Pancreas (tissue), 10 donors: ENCODE measurements at regions not wholly inside any gene's neighbourhood (a gene's known extent, or its start where the extent isn't known, plus 50 kb on each side); places are given as distances from the start of the nearest gene placed in this dataset.

ENCODE experiments used
- ATAC-seq, 4 donors: fragments of 200-7000 bp; cut with Tn5 transposase; one replicate each; pipeline versions ENCODE4 v1.8.0 to v1.9.1; 2020; ENCODE audit warnings: mild to moderate bottlenecking in 4 of 4, moderate library complexity in 4 of 4
- DNase-seq, 6 donors: peaks; one replicate each; pipeline ENCODE4 v3.0.0-alpha.2; 2020
- FAIRE-seq: peaks from 2 replicates; lab custom pipeline; 2012; peaks lifted over from hg19 to GRCh38; lab: Jason Lieb, UNC
- H3K27ac ChIP-seq, 4 donors: fragments of 200-600 bp; sonication (generic); 1 replicate in 3 of 4; 2 replicates in 1 of 4; pipeline versions ENCODE4 v1.5.0 to v1.8.0; 2020
- H3K27me3 ChIP-seq, 4 donors: fragments of 200-600 bp; one replicate each; pipeline ENCODE4 v1.8.0; 2021
- H3K36me3 ChIP-seq, 3 donors: fragments of 200-600 bp; sonication (generic) in 1 of 3; one replicate each; pipeline versions ENCODE4 v1.5.0 to v1.8.0; 2020 to 2021
- H3K4me1 ChIP-seq, 3 donors: fragments of 200-600 bp; one replicate each; pipeline ENCODE4 v1.8.0; 2021
- H3K4me3 ChIP-seq, 4 donors: fragments of 200-600 bp; sonication (generic) in 2 of 4; one replicate each; pipeline versions ENCODE4 v1.5.0 to v1.8.0; 2020 to 2021
- H3K9me3 ChIP-seq, 4 donors: fragments of 200-600 bp; one replicate each; pipeline ENCODE4 v1.8.0; 2021
- WGBS, 2 donors: extraction: QIAGEN DNeasy Blood & Tissue Kit; methylation state at CpG; one replicate each; pipeline ENCODE4 v1.1.7; 2013; 5-methylcytosine and 5-hydroxymethylcytosine counted together
- intact Hi-C, 3 donors: fragments of 100-400 bp; cut with DNase I; formaldehyde crosslinking; loops; one replicate each; pipeline versions ENCODE4 v1.11.1 to v1.14.2; 2022
- microRNA-seq, 2 donors: library from miRNA; unstranded; fragments of <30 nt; microRNA quantifications; one replicate each; pipeline versions ENCODE4 to v1.1.0, GENCODE V29; 2019 to 2020
- TF ChIP-seq, protein P1 (sequence below), 4 donors: fragments of 200-600 bp; sonication (generic) in 3 of 4; IDR thresholded peaks; one replicate each; pipeline versions ENCODE4 v1.5.0 to v1.8.0; 2021; ENCODE audit warnings: antibody characterized with exemption in 4 of 4
- donor health status: healthy with polysubstance abuse.
- donor health status: DM: no; HTN: no; CAD: no; lungs with moderate emphysema.
- donor health status: DM: no; HTN: no; CAD: no.
- donor health status: control.
- donor health status: control.
- donor health status: Bipolar disorder and iron deficiency.
- donor health status: DM: yes; HTN: yes; CAD: no.
- donor health status: DM: no; HTN: no; CAD: no.
- donor health status: DM: no; HTN: no; CAD: no.
- donor health status: DM: yes; HTN: yes; CAD: no.

DNA sequence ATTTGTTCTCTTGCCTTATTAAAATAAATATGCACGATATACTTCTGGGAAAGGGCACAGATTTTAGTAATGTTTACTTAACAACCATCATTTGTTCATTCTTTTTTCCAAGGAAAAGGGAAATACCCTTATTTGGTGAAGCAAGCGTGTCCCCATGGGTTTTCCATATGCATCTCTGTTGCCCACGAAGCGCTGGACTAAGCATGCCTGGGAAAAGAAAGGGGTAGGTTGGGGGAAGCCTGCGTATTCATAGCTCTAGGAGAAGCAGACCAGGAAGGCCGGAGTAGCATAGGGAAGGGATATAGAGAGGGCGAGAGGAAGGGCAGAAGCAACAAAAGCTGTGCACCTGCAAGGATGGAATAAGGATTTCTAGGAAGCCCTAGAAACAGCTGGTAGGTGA, 61.8 kb upstream of the ACO1 start:
- TF ChIP-seq, protein P1, sequence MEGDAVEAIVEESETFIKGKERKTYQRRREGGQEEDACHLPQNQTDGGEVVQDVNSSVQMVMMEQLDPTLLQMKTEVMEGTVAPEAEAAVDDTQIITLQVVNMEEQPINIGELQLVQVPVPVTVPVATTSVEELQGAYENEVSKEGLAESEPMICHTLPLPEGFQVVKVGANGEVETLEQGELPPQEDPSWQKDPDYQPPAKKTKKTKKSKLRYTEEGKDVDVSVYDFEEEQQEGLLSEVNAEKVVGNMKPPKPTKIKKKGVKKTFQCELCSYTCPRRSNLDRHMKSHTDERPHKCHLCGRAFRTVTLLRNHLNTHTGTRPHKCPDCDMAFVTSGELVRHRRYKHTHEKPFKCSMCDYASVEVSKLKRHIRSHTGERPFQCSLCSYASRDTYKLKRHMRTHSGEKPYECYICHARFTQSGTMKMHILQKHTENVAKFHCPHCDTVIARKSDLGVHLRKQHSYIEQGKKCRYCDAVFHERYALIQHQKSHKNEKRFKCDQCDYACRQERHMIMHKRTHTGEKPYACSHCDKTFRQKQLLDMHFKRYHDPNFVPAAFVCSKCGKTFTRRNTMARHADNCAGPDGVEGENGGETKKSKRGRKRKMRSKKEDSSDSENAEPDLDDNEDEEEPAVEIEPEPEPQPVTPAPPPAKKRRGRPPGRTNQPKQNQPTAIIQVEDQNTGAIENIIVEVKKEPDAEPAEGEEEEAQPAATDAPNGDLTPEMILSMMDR (IDR thresholded peaks at IDR 0.05): no peak
- H3K27ac ChIP-seq: no peak overlapping the region
- H3K9me3 ChIP-seq: no peaks in the 10 kb centered on the region
- no peak overlapping the region for H3K4me3 ChIP-seq
- DNase-seq: no peak
- H3K36me3 ChIP-seq: no peaks in the 10 kb centered on the region
- intact Hi-C loops: no loop called here
- 52 to 61% methylated on average over 7 of the region's 7 CpGs for WGBS, 2 donors
- ATAC-seq: no peak
- H3K4me1 ChIP-seq: no peaks in the 10 kb centered on the region
- FAIRE-seq: no peak
- H3K27me3 ChIP-seq: no peaks in the 10 kb centered on the region

DNA sequence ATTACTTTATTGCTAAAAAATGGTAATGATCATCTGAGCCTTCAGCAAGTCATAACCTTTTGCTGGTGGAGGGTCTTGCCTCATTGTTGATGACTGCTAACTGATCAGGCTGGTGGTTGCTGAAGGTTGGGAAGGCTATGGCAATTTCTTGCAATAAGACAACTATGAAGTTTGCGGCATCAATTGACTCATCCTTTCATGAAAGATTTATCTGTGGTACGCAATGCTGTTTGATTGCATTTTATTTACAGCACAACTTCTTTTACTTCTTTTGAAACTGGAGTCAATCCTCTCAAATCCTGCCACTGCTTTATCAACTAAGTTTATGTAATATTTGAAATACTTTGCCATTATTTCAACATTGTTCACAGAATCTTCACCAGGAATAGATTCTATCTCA, 58.3 kb upstream of the ACO1 start:
- TF ChIP-seq, protein P1 (IDR thresholded peaks at IDR 0.05): no peak
- ATAC-seq (no peak), FAIRE-seq (no peak), DNase-seq (no peak)
- H3K4me3 ChIP-seq: no peak overlapping the region
- H3K9me3 ChIP-seq: no peaks in the 10 kb centered on the region
- no peaks in the 10 kb centered on the region for H3K4me1 ChIP-seq
- no peaks in the 10 kb centered on the region for H3K27me3 ChIP-seq
- no peaks in the 10 kb centered on the region for H3K36me3 ChIP-seq
- WGBS, 2 donors: 84 to 86% methylated on average over 2 of the region's 2 CpGs
- intact Hi-C loops: no loop called here
- no peak overlapping the region for H3K27ac ChIP-seq

DNA sequence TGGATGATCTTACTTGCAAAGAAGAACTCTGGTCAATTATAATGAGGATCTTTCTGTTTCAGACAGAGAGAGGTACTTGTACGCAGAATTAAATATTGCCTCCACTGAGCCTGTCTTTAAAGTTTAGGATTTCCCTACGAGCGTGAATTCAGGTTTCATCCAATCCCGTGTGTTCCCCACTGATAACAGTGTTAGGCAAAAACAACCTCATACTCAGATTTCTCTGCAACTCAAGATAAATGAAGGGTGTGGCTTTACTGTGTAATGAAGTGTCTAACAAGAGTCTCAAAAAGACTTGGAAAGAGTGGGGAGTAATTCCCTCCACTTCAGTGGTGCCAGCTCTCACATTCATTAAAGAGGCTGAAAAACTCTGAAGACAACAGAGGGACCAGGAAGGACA, 53.2 kb upstream of the ACO1 start:
- H3K4me1 ChIP-seq: no peaks in the 10 kb centered on the region
- H3K9me3 ChIP-seq: no peaks in the 10 kb centered on the region
- no peak overlapping the region for H3K27ac ChIP-seq
- H3K4me3 ChIP-seq: no peak overlapping the region
- H3K27me3 ChIP-seq: no peaks in the 10 kb centered on the region
- no peaks in the 10 kb centered on the region for H3K36me3 ChIP-seq
- DNase-seq (no peak), FAIRE-seq (no peak), ATAC-seq (no peak)
- TF ChIP-seq, protein P1 (IDR thresholded peaks at IDR 0.05): no peak
- WGBS, 2 donors: 48 to 64% methylated on average over 4 of the region's 4 CpGs
- intact Hi-C loops: no loop called here

DNA sequence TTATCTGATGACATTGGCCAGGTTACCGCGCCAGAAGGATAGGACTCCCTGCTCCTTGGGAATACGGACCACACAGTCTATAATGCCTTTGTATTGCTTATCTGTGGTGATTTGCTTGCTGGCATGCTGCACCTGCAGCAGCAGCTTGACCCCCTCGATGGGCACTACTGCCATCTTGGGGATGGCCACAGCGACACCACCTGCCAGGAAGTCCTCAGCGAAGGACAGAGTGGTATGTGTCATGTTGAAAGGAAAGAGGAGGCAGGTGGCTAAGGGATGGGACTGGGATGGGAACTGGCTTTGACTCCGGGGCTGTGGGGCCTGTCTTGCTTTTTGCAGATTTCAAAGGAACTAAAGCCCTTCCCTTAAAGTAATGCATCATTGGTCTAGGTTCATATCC, 50.3 kb upstream of the ACO1 start:
- H3K4me1 ChIP-seq: no peaks in the 10 kb centered on the region
- ATAC-seq: no peak
- no peak for FAIRE-seq
- no peaks in the 10 kb centered on the region for H3K36me3 ChIP-seq
- intact Hi-C loops: no loop called here
- H3K27ac ChIP-seq: no peak overlapping the region
- WGBS, 2 donors: 63 to 76% methylated on average over 7 of the region's 7 CpGs
- DNase-seq: no peak
- H3K27me3 ChIP-seq: no peaks in the 10 kb centered on the region
- no peak overlapping the region for H3K4me3 ChIP-seq
- no peaks in the 10 kb centered on the region for H3K9me3 ChIP-seq
- TF ChIP-seq, protein P1 (IDR thresholded peaks at IDR 0.05): no peak

Small RNA genes lying in the stretch of these regions (microRNA-seq; reads per million reads assigned to microRNA genes)
- gene MIR873: 3.2 to 4.6 reads per million in 2 donors
- gene MIR876: 2.7 to 11.6 reads per million in 2 donors
